ENCODE measurements at regions not wholly inside any gene's neighbourhood (a gene's known extent, or its start where the extent isn't known, plus 50 kb on each side); places are given as distances from the start of the nearest gene placed in this dataset.

DNA sequence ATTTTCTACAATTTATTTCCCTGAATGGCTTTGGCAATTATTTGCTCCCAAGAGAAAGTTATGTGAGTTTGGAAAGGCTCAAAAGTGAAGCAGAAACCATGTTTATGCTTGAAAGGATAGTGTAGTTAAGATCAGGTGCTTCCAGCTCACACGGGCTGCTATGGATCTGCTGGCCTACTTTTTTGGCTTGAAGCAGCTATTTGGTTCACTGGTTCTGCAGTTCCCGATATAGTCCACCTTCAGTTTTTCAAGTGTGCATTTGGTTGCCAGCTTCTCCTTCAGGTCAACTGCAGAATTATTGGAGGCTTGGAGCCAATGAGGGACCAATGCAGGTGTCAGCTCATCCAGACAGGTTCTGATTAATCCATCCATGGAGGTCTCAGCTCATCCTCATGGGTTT lies 484.3 kb upstream of the SEMA3A start:
- no peak for DNase-seq (ENCODE audit: low read depth)

DNA sequence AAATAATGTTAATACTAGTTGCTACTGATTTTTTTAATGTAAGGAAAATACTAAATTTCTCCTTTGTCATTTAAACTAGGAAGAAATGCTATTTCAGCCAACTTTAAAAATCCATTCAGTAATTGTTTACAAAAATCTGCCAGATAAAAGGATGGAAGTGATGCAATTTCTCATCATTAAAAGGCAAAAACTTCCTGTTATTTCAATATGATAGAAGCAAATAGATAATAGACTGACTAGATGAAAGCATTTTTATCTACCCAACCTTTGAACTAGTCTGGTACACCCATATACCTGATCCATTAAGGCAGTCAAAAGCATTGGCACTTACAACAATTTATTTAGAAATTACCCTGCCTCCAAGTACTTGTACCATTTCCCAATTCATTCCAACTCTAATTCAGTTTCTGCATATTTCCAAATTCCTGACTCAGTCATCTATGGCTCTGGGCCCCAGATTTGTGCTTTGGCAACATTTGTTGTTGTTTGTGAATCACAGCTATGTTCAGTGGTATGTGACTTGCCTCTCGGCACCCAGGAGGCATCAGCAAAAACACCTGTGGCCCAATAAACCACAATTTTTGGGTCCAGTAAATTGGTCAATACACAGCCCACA lies 482.6 kb upstream of the SEMA3A start:
- no peak for DNase-seq (ENCODE audit: low read depth)

DNA sequence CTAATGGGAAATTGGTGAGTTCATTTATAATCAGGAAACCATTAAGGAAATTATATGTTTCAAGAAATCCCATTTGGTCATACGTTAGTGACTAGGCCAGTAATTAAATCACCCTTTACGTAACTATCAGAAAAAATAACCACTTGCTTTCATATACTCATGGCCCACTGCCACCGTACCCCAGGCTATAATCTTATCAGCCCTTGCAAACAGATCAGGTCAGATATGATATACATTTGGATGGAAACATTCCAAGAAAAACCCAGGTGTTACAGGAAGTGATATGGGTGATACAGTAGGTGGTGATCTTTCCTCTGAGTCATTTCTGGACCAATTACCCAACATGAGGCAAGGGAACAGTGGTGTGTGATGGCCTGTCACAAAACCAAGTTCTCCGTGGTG lies 481.0 kb upstream of the SEMA3A start:
- DNase-seq (ENCODE audit: low read depth): no peak

DNA sequence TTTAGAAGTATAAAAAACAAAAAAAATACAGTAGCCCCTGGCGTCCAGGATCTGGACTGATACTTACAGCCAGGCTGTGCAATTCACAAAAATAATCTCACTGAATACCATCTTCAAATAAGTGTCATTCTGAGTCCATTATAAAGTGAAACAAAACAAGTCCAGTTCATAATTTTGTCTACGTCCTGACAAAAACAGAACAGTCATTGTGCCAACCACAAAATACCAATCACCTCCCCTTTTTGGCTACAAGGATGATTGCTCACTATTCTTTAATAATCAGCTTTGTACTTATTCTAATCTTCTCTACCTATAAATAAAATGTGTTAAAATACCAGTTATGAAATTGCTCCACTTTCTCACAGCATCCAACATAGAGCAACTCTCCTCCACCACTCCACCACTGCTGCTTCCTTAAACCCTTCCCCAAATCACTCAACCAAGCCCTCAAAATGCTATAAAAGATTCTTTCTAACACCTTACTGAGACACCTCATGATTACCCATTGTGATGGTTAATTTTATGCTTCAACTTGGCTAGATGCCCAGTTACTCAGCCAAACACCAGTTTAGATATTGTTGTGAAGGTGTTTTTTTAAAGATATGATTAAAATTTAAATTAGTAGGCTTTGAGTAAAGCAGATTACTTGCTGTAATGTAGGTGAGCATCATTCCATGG lies 479.8 kb upstream of the SEMA3A start:
- DNase-seq (ENCODE audit: low read depth): no peak

DNA sequence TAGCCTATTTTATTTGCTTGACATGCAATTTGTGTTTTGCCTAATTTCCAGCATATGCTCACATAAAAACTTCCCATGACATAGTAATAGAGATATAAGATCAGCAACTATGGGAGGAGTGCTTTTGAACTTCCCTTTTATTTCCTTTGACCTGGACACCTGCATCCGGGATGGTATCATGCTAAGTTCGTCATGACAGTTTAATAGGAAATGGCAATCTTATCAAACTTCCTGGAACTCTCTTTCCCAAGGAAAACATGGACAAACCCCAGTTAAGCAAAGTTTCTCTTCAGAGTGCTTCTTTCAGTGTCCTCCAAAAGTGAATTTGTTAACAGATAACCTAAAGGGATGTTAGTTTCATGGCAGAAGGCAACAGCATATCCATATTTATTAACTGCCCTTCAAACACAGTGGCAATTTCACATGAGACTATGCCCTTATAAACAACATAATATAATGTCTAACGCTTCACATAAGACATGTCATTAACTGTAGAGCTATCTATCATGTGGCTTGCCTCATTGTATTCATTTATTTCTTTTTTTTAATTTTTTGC lies 474.7 kb upstream of the SEMA3A start:
- no peak for DNase-seq (ENCODE audit: low read depth)

DNA sequence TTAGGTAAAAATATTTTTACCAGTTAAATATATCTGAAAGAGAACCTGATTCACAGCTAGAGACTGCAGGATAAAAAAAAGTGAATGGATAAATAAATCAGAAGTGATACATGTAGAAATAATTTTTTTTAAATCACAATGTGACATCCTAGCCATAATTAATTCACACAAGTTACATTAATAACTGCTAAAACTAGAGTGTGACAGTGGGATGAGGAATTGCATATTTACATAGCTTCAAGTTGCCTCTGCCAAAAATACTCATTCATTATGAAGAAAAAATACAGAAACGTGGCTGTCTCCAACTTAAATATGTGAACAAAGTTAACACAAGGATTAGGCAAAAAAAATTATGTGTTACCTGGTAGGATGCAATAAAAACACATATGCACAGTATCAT lies 473.5 kb upstream of the SEMA3A start:
- no peak for DNase-seq (ENCODE audit: low read depth)

DNA sequence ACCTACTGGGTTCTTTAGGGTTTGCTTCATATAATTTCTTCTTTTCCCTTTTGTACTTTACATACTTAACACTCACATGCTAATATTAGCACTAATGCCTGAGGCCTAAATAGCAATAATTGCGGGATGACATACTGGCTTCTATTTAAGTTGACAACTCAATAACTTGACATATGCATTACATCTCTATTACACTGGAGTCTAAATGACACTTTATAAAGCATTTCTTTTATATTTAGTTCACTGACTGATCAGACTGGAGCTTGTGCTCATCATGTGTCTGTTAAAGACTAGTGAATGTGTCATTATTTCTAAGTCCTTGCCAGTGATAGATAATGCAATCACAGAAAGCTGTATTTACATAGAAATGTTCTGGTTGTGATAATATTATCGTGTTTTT lies 472.1 kb upstream of the SEMA3A start:
- no peak for DNase-seq (ENCODE audit: low read depth)

DNA sequence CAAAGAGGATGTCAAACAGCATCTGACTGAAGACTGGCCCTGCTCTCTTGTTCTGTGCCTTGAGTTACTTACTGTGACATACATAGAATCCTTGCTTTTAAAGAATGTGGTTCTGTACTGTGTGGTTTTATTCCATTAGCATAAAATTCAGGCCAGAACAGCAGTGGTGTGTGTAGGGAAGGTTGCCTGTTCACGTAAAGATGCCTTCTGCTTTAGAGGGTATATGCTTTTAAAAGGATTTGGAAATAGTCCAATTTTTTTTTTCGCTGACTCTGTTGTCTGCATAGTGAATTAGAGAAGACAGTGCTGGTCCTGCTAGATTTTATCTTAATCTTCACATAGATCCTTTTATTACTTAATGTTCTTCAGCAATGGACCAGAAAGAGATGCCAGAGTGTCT lies 470.8 kb upstream of the SEMA3A start:
- no peak for DNase-seq (ENCODE audit: low read depth)

DNA sequence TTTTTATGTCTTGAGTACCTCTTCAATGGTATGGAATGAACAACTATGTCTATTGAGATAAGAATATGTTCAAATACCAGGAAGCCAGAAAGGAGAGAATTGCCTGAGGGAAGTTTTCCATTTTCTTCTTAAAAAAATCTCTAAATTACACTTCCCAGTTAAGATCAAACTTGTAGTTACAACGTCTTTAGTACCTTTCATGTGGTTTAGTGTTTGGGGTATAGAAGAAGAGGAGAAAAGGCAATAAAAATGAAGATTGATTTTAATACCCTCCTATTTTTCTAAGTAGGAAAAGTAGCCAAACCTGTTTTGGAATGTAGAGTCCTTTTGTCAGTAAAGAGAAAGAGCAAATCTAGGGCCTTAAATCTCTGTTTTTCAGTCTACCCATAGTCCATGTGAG lies 470.0 kb upstream of the SEMA3A start:
- no peak for DNase-seq (ENCODE audit: low read depth)

DNA sequence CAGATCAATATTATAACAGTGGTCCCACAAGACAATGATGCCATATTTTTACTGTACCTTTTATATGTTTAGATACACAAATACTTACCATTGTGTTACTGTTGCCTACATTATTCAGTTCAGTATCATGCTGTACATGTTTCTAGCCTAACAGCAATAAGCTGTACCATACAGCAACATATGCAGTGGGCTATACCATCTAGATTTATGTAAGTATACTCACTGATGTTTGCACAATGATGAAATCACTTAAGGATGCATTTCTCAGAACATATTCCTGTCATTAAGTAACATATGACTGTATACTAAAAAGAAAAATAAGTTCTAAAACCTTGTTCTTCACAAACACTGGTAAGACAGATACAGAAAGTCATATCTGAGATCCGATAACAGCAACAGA lies 468.6 kb upstream of the SEMA3A start:
- DNase-seq (ENCODE audit: low read depth): no peak

DNA sequence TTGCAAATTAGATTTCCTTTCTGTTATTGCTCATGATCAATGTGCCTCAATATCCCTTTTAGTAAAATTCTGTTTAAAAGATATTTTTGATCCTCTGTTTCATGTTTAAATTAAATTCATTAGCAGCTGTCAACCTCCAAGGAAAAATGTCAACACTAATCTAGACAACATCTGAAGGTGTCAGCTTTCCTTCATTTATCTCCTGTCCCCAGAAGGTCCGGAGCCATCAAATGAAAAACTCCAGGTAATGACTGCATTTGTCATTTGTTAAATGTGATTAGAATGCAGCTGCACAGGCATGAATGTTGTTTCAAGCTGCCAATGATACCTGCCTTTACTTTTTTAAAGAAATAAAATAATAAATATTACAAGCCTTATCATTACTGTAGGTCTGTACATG lies 463.7 kb upstream of the SEMA3A start:
- no peak for DNase-seq (ENCODE audit: low read depth)

DNA sequence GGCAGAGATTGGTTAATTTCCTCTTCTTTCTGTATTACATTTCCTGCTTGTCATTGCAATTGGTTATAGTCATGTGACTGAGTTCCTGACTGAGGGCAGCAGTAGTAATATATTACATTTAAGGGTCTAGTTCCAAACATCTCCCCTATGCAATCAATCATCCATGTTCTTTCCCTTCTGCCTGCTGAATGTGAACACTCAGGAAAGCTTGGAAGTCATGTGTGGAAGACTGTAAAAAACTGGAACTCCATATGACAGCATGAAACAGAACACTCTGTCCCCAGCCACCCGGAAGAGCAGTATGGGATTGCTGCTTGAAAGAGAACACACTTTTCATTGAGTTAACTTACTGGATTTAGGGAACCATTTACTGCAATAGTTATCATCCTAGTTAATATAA lies 459.7 kb upstream of the SEMA3A start:
- DNase-seq (ENCODE audit: low read depth): no peak

DNA sequence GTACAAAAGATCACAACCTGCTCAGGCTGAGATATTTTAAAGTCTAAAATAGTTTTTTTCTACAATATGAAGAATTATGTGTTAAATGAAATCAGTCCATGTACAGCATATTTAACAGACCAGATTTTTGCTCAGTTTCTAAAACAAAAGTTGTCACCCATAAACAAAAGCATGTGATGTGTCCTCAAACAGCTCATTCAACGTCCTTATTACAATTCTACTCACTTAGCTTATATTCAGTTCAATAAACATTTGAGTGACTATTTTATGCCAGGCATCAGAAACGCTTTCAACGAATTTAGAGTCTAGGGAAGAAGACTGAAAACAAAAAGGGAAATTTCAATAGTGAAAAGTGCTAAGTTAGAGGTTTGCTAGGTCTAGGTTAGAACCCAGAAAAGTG lies 457.3 kb upstream of the SEMA3A start:
- no peak for DNase-seq (ENCODE audit: low read depth)

DNA sequence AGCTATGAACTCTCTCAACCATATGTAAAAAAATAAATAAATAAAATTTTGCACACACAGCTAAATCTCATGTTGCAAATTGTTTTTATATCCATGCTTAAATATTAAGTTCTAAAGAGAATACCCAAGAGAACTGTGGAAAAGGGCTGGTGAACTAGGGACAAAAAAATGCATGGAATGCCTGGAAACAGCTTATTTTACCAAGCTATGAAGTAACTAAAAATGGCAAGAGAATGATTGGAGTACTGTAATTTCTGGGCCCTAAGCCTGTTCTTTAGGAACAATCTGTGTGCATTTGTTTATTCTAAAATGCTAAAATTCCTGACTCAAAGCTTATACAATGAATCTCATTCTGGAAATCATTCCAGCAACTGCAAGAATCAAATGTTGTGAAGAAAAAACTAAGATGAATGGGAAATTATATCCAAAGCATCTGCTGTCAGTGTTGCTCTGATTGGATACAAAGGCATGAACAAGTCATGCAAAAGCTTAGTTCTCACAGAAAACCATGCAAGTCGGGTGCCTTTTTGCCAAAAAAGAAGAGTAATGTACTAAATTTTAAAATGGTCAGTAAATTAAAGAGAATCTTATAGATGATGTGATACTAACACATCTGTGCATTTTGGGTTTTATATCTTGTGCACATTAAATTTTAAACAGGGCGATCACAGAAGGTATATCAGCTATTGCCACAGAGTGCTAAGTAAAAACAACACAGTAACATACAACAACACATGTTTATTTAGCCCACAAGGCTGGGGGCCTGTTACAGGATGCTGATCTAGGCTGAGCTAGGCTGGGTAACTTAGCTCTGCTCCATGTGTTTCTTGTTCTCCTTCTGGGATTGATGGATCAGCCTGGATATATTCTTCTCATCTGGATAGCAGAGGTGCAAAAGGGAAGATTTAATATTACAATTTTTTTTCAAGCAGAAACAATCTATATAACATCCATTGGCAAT lies 453.5 kb upstream of the SEMA3A start:
- DNase-seq (ENCODE audit: low read depth): peak; percentile 74

DNA sequence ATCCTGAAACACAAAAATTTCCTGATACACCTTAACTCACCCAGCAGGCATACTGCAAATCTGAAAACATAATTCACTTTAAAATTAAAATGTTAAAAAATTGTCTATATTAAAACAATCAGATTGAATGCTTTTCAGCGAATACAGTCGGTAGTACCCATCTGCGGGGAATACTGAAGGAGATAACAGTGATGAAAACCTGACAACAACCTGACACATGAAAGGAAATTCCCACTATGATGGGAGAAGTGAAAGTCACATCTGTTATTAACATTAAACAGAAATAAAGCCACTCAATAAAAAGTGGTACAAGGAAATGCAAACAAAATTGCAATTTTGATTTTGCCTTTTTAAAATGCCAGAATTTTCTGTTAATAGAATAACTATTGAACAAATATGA lies 448.0 kb upstream of the SEMA3A start:
- DNase-seq (ENCODE audit: low read depth): no peak

DNA sequence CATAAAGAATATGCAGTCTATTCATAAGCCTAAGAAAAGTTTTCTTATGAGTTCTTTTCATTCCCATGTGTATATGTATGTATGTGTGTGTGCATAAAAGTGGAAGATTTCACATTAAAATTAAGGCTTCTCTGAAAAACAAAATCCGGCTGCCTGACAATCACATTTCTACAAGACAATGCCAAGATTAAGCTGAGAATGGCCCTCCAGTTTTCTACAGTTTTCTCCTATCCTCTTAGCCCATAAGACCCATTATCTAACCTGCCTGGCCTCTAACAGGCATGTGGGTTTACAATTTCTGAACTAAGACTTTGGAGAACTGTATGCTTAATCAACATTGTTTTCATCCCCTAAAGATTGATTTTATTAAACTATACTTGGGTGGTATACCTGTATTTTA lies 446.0 kb upstream of the SEMA3A start:
- no peak for DNase-seq (ENCODE audit: low read depth)

DNA sequence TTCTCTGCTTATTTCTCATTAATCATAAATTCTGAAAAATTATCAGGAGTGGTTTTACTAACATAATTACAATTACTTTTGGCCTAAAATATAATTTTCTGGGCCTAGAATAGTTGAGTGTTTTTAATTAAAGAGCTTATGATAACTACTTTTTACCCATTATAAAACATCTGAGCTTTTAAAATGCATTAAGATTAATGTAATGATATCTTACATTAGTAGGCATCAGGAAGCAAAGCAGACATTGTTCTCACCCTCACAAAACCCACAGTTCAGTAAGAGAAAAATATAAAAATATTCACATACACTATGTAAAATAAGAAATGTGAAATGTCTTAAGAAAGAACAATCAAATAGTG lies 443.7 kb upstream of the SEMA3A start:
- DNase-seq (ENCODE audit: low read depth): no peak

DNA sequence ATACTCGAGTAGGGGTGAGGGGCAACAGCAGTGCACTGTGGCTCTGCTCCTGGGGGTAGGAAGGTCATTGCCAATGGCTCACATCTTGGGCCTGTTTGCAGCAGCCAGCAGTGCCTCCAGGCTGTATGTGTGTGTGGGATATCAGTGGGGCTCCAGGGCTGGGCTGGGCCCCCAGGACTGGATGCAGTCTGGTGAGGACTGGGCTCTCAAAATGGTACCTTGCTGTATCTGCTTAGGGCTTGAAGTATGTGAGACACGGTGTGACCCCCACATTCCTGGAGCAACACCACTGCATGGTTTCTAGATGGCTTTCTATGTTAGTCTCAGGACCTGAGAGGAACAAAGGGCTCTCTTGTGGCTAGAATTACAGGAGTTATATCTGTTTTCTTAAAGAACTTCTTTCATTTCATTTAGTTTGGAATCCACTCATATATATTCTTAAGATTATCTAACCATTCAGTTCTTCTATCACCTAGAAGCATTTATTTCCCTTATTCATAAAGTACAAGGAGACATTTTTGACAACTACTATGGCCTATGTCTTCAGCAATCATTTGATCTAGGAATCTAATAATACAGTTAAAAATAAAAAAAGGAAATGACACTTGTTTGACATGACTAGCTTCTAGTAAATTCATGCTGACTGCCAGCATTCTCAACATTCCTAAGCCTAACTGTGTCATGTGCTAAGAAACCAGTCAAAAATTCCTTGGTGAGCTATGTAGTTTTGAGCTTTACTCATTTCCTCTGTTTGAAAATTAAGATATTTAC lies 443.2 kb upstream of the SEMA3A start:
- DNase-seq (ENCODE audit: low read depth): peak; percentile 76

DNA sequence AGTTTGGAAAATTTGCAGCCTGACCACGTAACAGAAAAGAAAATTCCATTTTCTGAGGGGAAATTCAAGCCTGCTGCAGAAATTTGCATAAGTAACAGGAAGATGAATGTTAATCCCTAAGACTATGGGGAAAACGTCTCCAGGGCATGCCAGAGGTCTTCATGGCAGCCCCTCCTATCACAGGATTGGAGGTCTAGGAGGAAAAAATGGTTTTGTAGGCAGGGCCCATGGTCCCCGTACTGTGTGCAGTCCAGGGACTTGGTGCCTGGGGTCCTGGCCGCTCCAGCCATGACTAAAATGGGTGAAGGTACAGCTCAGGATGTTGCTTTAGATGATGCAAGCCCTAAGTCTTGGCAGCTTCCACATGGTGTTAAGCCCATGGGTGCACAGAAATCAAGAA lies 437.3 kb upstream of the SEMA3A start:
- no peak for DNase-seq (ENCODE audit: low read depth)

DNA sequence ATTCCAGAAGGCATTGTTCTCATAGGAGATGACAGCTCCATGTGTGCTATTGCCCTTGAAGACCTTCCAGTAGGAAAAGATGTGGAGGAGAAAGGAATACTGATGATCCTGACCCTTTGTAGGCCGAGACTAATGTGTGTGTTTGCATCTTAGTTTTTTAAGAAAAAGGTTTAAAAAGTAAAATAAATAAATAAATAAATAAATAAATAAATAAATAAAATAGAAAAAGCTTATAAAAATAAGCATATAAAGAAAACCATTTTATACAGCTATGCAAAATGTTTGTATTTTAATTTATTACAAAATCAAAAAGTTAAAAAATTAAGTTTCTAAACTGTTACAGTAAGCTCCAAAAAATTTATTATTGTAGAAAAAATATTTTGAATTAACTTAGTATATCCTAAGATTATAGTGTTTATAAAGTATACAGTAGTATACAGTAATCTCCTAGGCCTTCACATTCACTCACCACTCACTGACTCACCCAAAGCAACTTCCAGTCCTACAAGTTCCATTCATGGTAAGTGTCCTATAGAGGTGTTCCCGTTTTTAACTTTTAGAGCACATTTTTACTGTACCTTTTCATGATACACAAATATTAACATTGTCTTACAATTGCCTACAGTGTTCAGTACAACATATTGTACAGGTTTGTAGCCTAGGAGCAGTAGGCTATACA lies 435.2 kb upstream of the SEMA3A start:
- no peak for DNase-seq (ENCODE audit: low read depth)

DNA sequence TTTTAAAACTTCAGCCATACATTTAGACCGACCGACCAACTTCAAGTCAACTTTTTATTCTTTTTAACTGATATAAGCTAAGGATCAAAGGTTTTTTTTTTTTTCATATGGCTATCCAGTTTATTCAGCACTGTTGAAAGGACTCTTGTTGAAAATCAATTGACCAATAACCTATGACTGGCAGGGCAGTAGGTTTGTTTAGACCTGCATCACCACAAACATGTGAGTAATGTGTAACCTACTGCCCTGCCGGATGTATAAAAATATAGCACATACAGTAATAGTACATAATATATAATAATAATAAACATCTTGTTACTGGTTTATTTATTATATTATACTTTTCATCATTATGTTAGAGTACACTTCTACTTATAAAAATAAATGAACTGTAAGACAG lies 434.6 kb upstream of the SEMA3A start:
- no peak for DNase-seq (ENCODE audit: low read depth)

DNA sequence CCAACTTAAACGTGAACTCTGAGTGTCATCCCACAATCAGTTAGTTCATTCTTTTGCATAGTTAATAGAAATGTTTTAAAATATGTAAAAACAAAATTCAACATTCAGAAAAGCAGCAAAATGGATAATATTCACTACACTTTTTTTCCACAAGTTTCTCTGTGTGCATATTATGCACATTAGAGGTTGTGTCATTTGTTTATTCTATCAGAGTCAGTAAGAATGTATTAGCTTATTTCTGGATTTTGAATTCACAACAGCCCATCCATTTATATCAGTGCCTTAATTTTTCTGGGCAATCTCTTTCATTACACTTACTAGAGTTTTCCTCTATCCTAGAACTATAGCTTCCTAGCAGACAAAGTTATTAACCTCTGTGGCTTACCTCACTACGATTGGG lies 432.7 kb upstream of the SEMA3A start:
- no peak for DNase-seq (ENCODE audit: low read depth)
